ENCODE measurements at regions not wholly inside any gene's neighbourhood (a gene's known extent, or its start where the extent isn't known, plus 50 kb on each side); places are given as distances from the start of the nearest gene placed in this dataset.

DNA sequence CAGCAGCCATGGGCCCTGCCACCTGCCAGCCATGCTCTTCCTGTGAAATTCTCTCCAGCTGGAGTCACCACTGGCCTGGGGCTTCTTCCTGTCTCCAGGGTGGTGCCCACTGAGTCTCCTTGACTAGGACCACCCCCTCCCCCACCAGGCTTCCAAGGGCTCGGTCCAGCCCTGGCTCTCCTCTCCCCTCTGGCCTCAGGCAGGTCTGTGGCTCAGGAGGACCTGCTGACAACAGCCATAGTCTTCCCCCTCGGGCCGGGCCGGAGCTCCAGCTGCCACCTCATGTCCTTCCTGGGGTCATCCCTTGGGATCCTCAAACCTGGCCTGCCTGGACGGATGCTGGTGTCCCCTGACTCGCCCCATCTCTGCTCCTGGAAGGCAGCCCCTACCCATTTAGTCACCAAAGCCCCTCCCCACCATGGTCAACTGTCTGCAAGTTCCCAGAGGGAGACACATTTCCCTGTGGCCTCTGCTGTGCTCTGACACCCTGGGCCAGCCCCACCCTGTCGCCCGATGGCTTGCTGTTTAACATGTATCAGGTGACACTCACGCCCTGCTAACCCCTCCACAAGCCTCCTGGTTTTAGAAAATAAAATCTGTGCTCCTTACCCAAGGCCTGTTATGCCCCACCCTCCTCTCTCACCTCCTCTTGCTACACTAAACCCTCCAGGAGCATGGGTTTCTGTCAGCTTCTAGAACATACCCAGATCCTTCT, 186.2 kb downstream of the RBFOX3 start:
- TF ChIP-seq, protein P1, sequence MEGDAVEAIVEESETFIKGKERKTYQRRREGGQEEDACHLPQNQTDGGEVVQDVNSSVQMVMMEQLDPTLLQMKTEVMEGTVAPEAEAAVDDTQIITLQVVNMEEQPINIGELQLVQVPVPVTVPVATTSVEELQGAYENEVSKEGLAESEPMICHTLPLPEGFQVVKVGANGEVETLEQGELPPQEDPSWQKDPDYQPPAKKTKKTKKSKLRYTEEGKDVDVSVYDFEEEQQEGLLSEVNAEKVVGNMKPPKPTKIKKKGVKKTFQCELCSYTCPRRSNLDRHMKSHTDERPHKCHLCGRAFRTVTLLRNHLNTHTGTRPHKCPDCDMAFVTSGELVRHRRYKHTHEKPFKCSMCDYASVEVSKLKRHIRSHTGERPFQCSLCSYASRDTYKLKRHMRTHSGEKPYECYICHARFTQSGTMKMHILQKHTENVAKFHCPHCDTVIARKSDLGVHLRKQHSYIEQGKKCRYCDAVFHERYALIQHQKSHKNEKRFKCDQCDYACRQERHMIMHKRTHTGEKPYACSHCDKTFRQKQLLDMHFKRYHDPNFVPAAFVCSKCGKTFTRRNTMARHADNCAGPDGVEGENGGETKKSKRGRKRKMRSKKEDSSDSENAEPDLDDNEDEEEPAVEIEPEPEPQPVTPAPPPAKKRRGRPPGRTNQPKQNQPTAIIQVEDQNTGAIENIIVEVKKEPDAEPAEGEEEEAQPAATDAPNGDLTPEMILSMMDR (IDR thresholded peaks at IDR 0.05), result no peak
- TF ChIP-seq POLR2A (IDR thresholded peaks at IDR 0.05), result no peak
